ENCODE measurements at regions not wholly inside any gene's neighbourhood (a gene's known extent, or its start where the extent isn't known, plus 50 kb on each side); places are given as distances from the start of the nearest gene placed in this dataset.

GRCh38 chr5:97606531-97606930 lies 423.5 kb upstream of the RIOK2 start:
- DNase-seq: no peak

- no peak for DNase-seq
These were observed 425.5 kb upstream of the RIOK2 start for GRCh38 chr5:97608501-97608900.

GRCh38 chr5:97618721-97619120 lies 435.7 kb upstream of the RIOK2 start:
- no peak for DNase-seq

DNA sequence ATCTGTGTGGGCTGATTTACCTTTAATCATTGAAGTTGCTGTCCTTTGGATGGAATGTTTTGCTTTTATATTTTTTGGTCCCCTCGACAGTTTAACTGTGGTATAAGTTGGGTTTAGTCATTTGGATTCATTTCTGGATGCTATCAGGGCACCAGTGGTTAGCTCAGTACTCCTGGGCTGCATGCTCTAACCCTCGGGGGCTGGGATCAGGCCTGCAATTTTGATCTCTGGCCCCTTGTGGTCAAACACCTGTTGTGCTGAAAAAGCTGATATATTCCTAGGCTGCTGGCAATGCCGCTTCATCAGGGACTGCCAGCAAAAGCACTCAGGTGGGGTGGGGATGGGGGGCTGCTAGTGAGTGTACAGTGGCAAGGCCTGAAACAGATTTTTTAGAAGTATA lies 440.4 kb upstream of the RIOK2 start:
- DNase-seq: no peak

- no peak for DNase-seq
These were observed 441.8 kb upstream of the RIOK2 start for GRCh38 chr5:97624886-97625285.

GRCh38 chr5:97627272-97627671 lies 444.2 kb upstream of the RIOK2 start:
- DNase-seq: no peak

- DNase-seq: no peak
These were observed 445.0 kb upstream of the RIOK2 start for GRCh38 chr5:97628031-97628430.

DNA sequence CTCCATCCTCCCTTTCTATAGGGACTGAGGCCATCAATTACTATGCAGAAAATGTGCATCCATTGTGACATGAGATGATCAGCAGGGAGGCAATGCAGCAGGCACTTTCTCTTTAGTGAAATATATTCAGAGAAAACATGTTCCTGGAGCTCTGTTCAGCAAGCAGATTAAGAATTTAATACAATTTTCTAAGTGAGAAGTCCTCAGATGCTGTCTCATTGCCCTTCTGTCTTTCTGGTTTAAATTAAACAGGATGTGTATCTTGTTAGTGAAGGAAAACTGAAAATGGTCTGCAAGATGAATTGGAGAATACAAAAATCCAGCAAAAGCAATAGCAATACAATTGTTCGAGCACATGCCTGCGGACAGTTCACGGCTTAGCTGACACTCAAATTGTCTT lies 445.8 kb upstream of the RIOK2 start:
- no peak for DNase-seq

DNA sequence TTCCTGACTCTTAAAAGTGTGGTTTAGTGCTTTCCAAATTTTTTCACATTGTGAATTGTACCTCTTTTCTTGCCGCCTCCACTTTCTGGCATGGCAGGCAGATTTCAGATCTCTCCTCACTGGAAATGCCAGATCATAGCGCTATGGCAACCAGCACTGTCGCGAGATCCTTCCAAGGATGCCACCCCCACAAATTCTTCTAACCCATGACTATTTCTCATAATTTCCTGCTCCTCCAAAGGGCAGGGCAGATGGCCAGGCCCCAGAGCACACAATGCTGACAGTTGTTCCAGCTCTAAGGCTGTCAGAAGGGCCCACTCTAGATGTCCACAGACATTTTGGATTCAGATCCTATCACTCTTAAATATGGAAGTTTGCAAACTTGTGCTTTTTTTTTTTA lies 446.2 kb upstream of the RIOK2 start:
- DNase-seq: peak; percentile 56

DNA sequence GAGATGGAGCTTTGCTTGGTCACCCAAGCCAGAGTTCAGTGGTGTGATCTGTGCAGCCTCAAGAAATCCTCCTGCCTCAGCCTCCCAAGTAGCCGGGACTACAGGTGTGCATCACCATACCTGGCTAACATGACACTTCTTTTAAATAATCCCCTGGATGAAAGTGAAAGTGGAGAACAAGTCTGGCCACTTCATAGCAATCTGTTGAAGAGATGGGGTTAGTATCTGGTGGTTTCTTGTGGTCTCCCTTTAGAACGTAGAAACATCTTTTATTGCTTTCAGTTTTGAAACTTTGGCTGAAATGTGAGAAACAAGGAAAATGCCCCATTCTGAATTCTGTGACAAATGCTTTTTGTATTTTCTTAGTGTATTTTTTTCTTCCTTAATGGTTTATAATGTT lies 452.5 kb upstream of the RIOK2 start:
- DNase-seq: no peak

- no peak for DNase-seq
These were observed 453.7 kb upstream of the RIOK2 start for GRCh38 chr5:97636766-97637165.

- no peak for DNase-seq
These were observed 458.0 kb upstream of the RIOK2 start for GRCh38 chr5:97641081-97641480.

GRCh38 chr5:97644206-97644605 lies 461.2 kb upstream of the RIOK2 start:
- DNase-seq: no peak

DNA sequence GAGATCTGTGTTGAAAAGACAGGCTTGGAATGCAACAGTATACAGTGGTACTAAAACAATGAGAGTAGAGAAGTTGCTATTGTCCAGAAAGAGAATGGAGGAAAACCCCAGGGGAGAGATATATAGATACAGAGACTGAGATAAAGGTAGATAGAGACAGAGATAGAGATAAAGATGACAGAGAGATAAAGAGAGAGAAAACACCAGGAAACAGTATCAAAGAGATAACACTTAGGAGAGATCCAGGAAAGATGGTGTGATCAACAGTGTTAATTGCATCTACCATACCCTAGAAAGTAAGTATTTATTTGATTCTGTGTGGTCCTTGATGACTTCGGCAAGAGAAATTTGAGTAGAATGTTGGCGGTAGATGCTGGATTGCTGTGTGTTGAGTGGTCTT lies 461.8 kb upstream of the RIOK2 start:
- no peak for DNase-seq

DNA sequence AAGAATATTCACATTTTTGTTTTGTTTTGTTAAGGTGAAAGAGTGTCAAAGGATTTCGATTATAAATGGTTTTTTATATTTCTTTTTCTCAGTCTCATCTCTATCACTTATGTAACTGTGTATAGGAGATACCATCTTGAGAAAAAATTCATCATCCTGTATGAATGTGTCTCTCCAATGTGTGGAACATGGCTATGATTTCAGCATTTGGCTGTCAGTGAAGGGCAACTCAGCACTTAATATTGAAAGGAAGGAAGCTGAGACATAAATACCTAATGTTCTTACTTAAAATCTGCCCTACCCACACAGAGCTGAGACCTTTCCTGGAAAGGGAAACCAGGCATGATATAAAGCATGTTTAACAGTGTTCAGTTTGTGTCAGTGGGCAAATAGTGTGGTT lies 474.2 kb upstream of the RIOK2 start:
- no peak for DNase-seq

GRCh38 chr5:97658116-97658900 lies 475.3 kb upstream of the RIOK2 start:
- no peak for DNase-seq

DNA sequence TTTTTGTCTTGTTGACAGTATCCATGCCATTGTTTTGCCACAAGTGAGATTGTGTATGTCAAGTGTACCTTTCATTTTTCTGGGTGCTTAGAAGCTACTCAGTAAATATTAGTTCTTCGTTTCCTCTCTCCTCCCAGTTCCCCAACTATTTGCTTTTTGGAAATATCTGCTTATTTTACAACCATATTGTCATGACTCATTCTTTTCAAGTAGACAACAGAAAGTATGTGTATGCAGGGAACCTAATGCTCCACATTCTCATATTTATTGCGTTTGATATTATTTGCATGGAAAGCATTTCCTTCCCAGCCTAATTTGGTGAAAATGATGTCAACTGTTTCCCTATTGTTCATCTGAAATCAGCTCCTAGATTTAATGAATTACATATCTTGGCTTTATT lies 483.7 kb upstream of the RIOK2 start:
- no peak for DNase-seq

GRCh38 chr5:97670447-97670846 lies 487.4 kb upstream of the RIOK2 start:
- DNase-seq: no peak

- DNase-seq: no peak
These were observed 493.6 kb upstream of the RIOK2 start for GRCh38 chr5:97676608-97677007.

DNA sequence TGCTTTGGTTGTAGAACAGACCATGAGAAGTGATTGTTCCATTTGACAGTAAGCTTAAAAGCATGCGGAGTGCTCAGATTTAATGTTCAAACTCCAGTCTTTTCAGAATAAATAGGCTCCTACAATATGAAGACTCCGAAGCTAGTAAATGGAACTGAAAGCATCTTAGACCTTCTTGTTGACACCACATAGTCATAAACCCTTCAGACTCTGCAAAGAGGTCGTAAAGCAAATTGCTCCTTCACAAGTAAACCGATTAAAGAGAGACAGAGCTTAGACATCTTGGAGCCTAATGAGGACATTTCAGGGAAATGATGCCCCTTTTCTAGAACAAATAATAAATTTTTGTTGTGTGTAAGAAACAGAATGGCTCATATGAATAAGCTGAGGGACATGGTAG lies 511.0 kb upstream of the RIOK2 start:
- no peak for DNase-seq

DNA sequence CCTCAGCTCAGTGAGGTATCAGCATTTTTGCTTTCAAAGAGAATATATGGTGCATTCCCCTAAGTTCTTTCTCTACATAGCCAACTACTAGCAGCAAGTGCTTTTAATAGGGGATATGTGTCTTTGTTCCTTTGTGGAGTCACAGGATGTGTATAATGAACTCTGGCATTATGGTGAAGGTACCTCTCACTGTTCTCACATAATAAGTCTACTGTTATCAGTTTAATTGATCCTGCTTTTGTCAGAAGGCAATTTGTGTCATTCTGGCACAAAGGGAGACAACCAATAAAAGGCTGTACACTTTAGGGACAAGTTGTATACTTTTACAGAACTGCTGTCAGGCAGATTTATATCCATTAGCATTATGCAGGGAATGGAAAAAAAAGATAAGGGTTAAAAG lies 531.4 kb upstream of the RIOK2 start:
- DNase-seq: no peak

DNA sequence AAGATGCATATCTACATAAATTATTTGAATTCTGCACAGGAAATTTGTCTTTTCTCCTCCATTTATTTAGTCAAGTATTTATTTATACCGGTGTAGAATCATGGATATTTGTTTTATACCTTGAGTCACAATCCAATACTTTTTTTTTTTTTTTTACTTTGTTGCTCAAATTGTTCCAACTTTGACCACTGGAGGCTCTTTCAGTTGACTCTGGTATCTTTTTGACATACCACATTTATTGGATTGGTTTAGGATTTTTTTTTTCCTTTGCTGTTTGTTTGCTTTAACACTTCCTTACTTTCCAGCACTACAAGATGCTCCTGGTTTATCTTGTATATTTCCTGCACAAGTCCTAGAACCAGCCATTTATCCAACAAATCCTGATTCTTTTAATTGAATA lies 543.1 kb upstream of the RIOK2 start:
- DNase-seq: no peak

GRCh38 chr5:97728920-97729319 lies 545.9 kb upstream of the RIOK2 start:
- DNase-seq: no peak

DNA sequence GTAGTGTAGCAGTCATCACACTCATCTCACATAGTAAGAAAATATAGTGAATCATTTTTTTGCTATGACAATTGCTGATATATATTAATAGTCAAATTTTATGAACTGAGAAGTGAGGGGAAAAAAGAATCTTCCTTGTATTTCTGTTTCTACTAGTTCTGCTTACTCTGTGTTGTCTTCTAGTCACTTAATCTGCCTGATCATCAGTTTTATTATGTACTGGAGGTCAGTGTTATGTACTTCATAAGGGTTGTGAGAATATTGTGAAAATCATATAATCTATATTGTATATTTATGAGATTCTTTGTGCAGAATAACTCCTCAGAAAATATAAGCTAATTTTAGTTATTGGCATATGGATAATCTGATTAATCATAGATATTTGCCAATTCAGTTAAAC lies 546.9 kb upstream of the RIOK2 start:
- no peak for DNase-seq

DNA sequence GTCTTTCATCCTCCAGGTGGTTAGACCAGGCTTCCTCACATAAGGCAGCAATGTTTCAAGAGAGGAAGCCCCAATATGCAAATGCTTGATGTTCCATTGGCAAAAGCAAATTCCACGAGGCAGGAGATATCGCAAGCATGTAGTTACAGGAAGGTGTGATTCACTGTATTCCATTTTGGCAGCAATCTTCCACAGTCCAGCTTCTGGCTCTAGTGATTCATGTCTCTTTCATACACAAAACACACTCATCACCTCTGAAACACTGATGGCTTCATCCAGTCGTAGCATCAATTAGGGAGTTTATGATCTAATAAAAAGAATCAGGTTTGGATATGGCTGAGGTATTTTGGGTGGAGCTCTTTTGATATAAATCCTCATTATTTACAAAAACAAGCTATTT lies 552.2 kb upstream of the RIOK2 start:
- no peak for DNase-seq
